H1 (cell line): ENCODE measurements at regions not wholly inside any gene's neighbourhood (a gene's known extent, or its start where the extent isn't known, plus 50 kb on each side); places are given as distances from the start of the nearest gene placed in this dataset.

Experiments
- CTCF ChIA-PET: fragments of 300-600 bp; sonication (Branson Sonifier 250); formaldehyde crosslinking; loops from one replicate; lab custom pipeline; 2021; ENCODE audit not compliant: partially characterized antibody; lab: Charles Lee
- POLR2A ChIA-PET: fragments of 300-600 bp; sonication (Branson Sonifier 250); formaldehyde crosslinking; loops from one replicate; lab custom pipeline; 2021; ENCODE audit warnings: inconsistent platforms; ENCODE audit not compliant: partially characterized antibody; lab: Charles Lee
- DNase-seq, 2 experiments: peaks; one replicate each; pipeline versions ENCODE4 v3.0.0 to v3.0.0-alpha.2; 2010 to 2022; ENCODE audit warnings: low spot score in 2 of 2, low read depth in 1 of 2, mixed read lengths in 1 of 2
- FAIRE-seq: peaks from 2 replicates; lab custom pipeline; 2011; peaks lifted over from hg19 to GRCh38; lab: Jason Lieb, UNC
- H2AFZ ChIP-seq: 2 replicates; pipeline ENCODE4 v1.8.1; 2012; ENCODE audit warnings: low read length, inconsistent platforms
- H2AK5ac ChIP-seq: 2 replicates; pipeline ENCODE4 v1.6.1; 2013; ENCODE audit warnings: low read depth, low read length
- H2BK120ac ChIP-seq: replicated peaks from 2 replicates; pipeline ENCODE3; 2013; ENCODE audit warnings: low read depth, low read length, inconsistent platforms
- H2BK12ac ChIP-seq: 2 replicates; pipeline ENCODE4 v1.6.1; 2013; ENCODE audit warnings: low read depth, low read length
- H2BK15ac ChIP-seq: 2 replicates; pipeline ENCODE4 v1.6.1; 2013; ENCODE audit warnings: low read length
- H2BK20ac ChIP-seq: 2 replicates; pipeline ENCODE4 v1.6.1; 2013; ENCODE audit warnings: low read length
- H2BK5ac ChIP-seq: 2 replicates; pipeline ENCODE4 v1.6.1; 2013; ENCODE audit warnings: low read depth, low read length
- H3K14ac ChIP-seq: 2 replicates; pipeline ENCODE4 v1.6.1; 2013; ENCODE audit warnings: inconsistent platforms; ENCODE audit not compliant: insufficient read length
- H3K18ac ChIP-seq: 2 replicates; pipeline ENCODE4 v1.6.1; 2013; ENCODE audit warnings: low read length; ENCODE audit errors: extremely low read depth
- H3K23ac ChIP-seq: 2 replicates; pipeline ENCODE4 v1.6.1; 2013; ENCODE audit warnings: inconsistent platforms; ENCODE audit not compliant: insufficient read length
- H3K23me2 ChIP-seq: 2 replicates; pipeline ENCODE4 v1.6.1; 2013; ENCODE audit warnings: low read depth, low read length
- H3K27ac ChIP-seq: 2 replicates; pipeline ENCODE4 v1.6.1; 2011; ENCODE audit warnings: low read depth, low read length, inconsistent platforms
- H3K27me3 ChIP-seq, 4 experiments: replicated peaks in 1 of 4; 1 replicate in 1 of 4; 2 replicates in 3 of 4; pipeline versions ENCODE4 v1.6.1 to v1.8.1; 2011 to 2013; ENCODE audit warnings: low read length in 3 of 4, mild to moderate bottlenecking in 3 of 4, inconsistent platforms in 2 of 4, mixed read lengths in 2 of 4, moderate library complexity in 1 of 4; ENCODE audit not compliant: control insufficient read depth in 3 of 4, insufficient read depth in 3 of 4; ENCODE audit errors: extremely low read depth in 1 of 4
- H3K36me3 ChIP-seq, 4 experiments: 2 replicates each; pipeline versions ENCODE4 v1.6.1 to v1.8.1; 2011 to 2013; ENCODE audit warnings: mild to moderate bottlenecking in 4 of 4, low read length in 3 of 4, moderate library complexity in 2 of 4, control low read depth in 1 of 4, inconsistent platforms in 1 of 4; ENCODE audit not compliant: insufficient read depth in 4 of 4, control insufficient read depth in 2 of 4
- H3K4ac ChIP-seq: replicated peaks from 2 replicates; pipeline ENCODE3; 2013; ENCODE audit warnings: low read length, low read depth, mixed read lengths, inconsistent platforms; ENCODE audit not compliant: insufficient read length
- H3K4me1 ChIP-seq, 4 experiments: replicated peaks in 1 of 4; 1 replicate in 1 of 4; 2 replicates in 3 of 4; pipeline versions ENCODE4 v1.6.1 to v1.8.1; 2011 to 2013; ENCODE audit warnings: low read length in 3 of 4, inconsistent platforms in 2 of 4, mixed read lengths in 1 of 4; ENCODE audit not compliant: insufficient read depth in 4 of 4, control insufficient read depth in 3 of 4
- H3K4me2 ChIP-seq, 2 experiments: 2 replicates each; pipeline versions ENCODE4 v1.6.1 to v1.8.1; 2011 to 2013; ENCODE audit warnings: low read depth in 2 of 2, low read length in 2 of 2, control low read depth in 1 of 2, inconsistent platforms in 1 of 2, mild to moderate bottlenecking in 1 of 2; ENCODE audit not compliant: insufficient read depth in 1 of 2
- H3K4me3 ChIP-seq, 4 experiments: fragments of 200-600, 300-600 bp in 1 of 4; sonication (generic), shearing (Covaris generic), sonication (Bioruptor Twin) in 1 of 4; 2 replicates each; pipeline versions ENCODE4 v1.5.1 to v1.8.1; 2011 to 2016; ENCODE audit warnings: low read length in 4 of 4, low read depth in 3 of 4, control low read depth in 2 of 4, inconsistent platforms in 2 of 4, mild to moderate bottlenecking in 2 of 4, mixed read lengths in 1 of 4, moderate library complexity in 1 of 4; ENCODE audit not compliant: insufficient read depth in 2 of 4; ENCODE audit errors: extremely low read depth in 1 of 4
- H3K56ac ChIP-seq: replicated peaks from 2 replicates; pipeline ENCODE3; 2013; ENCODE audit warnings: low read depth, mild to moderate bottlenecking, mixed read lengths, low read length, inconsistent platforms; ENCODE audit not compliant: insufficient read length
- H3K79me1 ChIP-seq: 2 replicates; pipeline ENCODE4 v1.6.1; 2013; ENCODE audit warnings: low read depth, low read length, control low read depth
- H3K79me2 ChIP-seq, 2 experiments: 2 replicates each; pipeline versions ENCODE4 v1.6.1 to v1.8.1; 2012 to 2013; ENCODE audit warnings: low read length in 2 of 2, mild to moderate bottlenecking in 2 of 2, inconsistent platforms in 1 of 2; ENCODE audit not compliant: insufficient read depth in 2 of 2, control insufficient read depth in 1 of 2
- H3K9ac ChIP-seq, 4 experiments: replicated peaks in 1 of 4; 1 replicate in 1 of 4; 2 replicates in 3 of 4; pipeline versions ENCODE4 v1.6.1 to v1.8.1; 2011 to 2013; ENCODE audit warnings: low read depth in 3 of 4, low read length in 3 of 4, control low read depth in 2 of 4, mild to moderate bottlenecking in 2 of 4, moderate library complexity in 2 of 4, inconsistent platforms in 1 of 4; ENCODE audit errors: extremely low read depth in 1 of 4
- H3K9me3 ChIP-seq, 2 experiments: 2 replicates each; pipeline versions ENCODE4 v1.6.1 to v1.8.1; 2012 to 2013; ENCODE audit warnings: mild to moderate bottlenecking in 2 of 2, moderate library complexity in 2 of 2, control low read depth in 1 of 2, inconsistent platforms in 1 of 2, low read depth in 1 of 2, low read length in 1 of 2, mixed read lengths in 1 of 2; ENCODE audit not compliant: insufficient read depth in 2 of 2
- H4K20me1 ChIP-seq, 2 experiments: replicated peaks in 1 of 2; 2 replicates each; pipeline versions ENCODE3 to v1.8.1; 2011 to 2013; ENCODE audit warnings: inconsistent platforms in 2 of 2, low read length in 2 of 2, mild to moderate bottlenecking in 1 of 2; ENCODE audit not compliant: insufficient read depth in 2 of 2, control insufficient read depth in 1 of 2
- H4K5ac ChIP-seq: 2 replicates; pipeline ENCODE4 v1.6.1; 2013; ENCODE audit warnings: low read length, low read depth, mixed read lengths, inconsistent platforms; ENCODE audit not compliant: insufficient read length
- H4K8ac ChIP-seq: 2 replicates; pipeline ENCODE4 v1.8.0; 2013; ENCODE audit warnings: mild to moderate bottlenecking, moderate library complexity, low read length, inconsistent platforms; ENCODE audit not compliant: insufficient read depth; ENCODE audit errors: extremely low read depth
- H4K91ac ChIP-seq: replicated peaks from 2 replicates; pipeline ENCODE3; 2013; ENCODE audit warnings: low read length, mixed read lengths, inconsistent platforms; ENCODE audit not compliant: insufficient read length
- EZH2 ChIP-seq: fragments of 200-600 bp; sonication (generic); IDR thresholded peaks from 2 replicates; pipeline ENCODE4 v1.7.1; 2012; ENCODE audit warnings: low read depth, mild to moderate bottlenecking, moderate library complexity, low read length, inconsistent platforms; ENCODE audit not compliant: severe bottlenecking
- SP2 ChIP-seq: IDR thresholded peaks from 2 replicates; pipeline ENCODE4 v1.6.1; 2012; ENCODE audit warnings: mild to moderate bottlenecking, low read length, inconsistent platforms
- whole genome bisulfite sequencing, 2 experiments: shearing (Covaris generic) in 1 of 2; methylation state at CpG; one replicate each; pipeline versions ENCODE4 v1.1.6 to v1.1.7; 2013 to 2015; ENCODE audit warnings: low lambda C conversion rate in 2 of 2, mixed read lengths in 2 of 2, inconsistent platforms in 1 of 2, low coverage in 1 of 2, missing lambda C conversion rate in 1 of 2; ENCODE audit not compliant: insufficient replicate concordance in 2 of 2, insufficient coverage in 1 of 2, insufficient read length in 1 of 2; ENCODE audit errors: extremely low coverage in 1 of 2, missing lambda C conversion rate in 1 of 2; 5-methylcytosine and 5-hydroxymethylcytosine counted together

GRCh38 chr16:85477801-85478363 is 135.2 kb upstream of the GSE1 start:
- TF ChIP-seq EZH2 = no peak
- TF ChIP-seq SP2 = no peak
- no peaks in the 10 kb centered on the region for H3K9me3 ChIP-seq
- no peaks in the 10 kb centered on the region for H3K36me3 ChIP-seq
- H2BK20ac ChIP-seq = no peak overlapping the region
- peak overlapping the region; percentile 77; the same call in 1 of the 2 replicates for H2AK5ac ChIP-seq
- DNase-seq (no peak), FAIRE-seq (no peak)
- no peak overlapping the region for H3K4me2 ChIP-seq
- no peak overlapping the region for H3K9ac ChIP-seq
- H2BK120ac ChIP-seq = no peak overlapping the region
- H2BK15ac ChIP-seq = 0 out of 2 replicates have a peak overlapping the region, but pooled peaks have one; percentile 92
- H3K4me1 ChIP-seq = peaks cover 4 to 25% (median 13%) of the 10 kb centered on the region in 4 experiments
- no peak overlapping the region for H3K56ac ChIP-seq
- H2AFZ ChIP-seq = no peak overlapping the region
- no peak overlapping the region for H3K23ac ChIP-seq
- H4K20me1 ChIP-seq = no peaks in the 10 kb centered on the region
- H3K79me1 ChIP-seq = no peaks in the 10 kb centered on the region
- ChIA-PET CTCF (interaction anchor here (0.6 to 2.5 kb wide), 17 partner anchors 9 to 374 kb away, joined by 3 to 7 read pairs (median 3); no protein-coding TSS in a partner anchor), POLR2A (no interaction called here)
- no peak overlapping the region for H2BK5ac ChIP-seq
- H3K14ac ChIP-seq = no peak overlapping the region
- H3K27ac ChIP-seq = no peak overlapping the region
- WGBS, 2 experiments = 96% methylated on average over 21 of the region's 24 CpGs; no CpG with 5 or more reads in 1 of the 2 experiments
- H4K91ac ChIP-seq = no peak overlapping the region
- H4K5ac ChIP-seq = no peak overlapping the region
- H2BK12ac ChIP-seq = no peak overlapping the region
- H3K23me2 ChIP-seq = no peaks in the 10 kb centered on the region; the same call in 1 of the 2 replicates
- H3K27me3 ChIP-seq = no peaks in the 10 kb centered on the region; a peak in 1 of 7 replicates
- no peak overlapping the region for H3K18ac ChIP-seq
- H3K79me2 ChIP-seq = no peaks in the 10 kb centered on the region
- H3K4me3 ChIP-seq = no peak overlapping the region
- H3K4ac ChIP-seq = no peak overlapping the region
- H4K8ac ChIP-seq = no peak overlapping the region
